ENCODE measurements at regions not wholly inside any gene's neighbourhood (a gene's known extent, or its start where the extent isn't known, plus 50 kb on each side); places are given as distances from the start of the nearest gene placed in this dataset.

DNA sequence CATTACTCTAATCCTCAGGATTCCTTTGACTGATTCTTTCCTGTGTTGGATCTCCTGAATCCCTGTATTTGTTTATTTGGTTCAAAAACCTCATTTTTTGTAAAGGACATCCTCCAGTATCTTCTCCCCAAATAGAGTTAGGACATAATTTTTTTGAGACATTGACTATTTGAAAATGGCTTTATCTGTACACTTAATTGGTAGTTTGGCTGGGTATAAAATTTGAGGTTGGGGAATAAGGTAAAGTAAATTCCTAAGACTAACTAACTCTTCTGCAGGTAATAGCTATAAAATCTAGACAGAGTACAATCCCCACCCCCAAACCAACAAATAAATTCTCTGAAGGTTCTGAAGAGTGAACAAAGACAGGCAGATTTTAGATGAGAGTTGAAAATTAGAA is 114.4 kb downstream of the CTTN start:
- Histone ChIP-seq H3K27ac (ENCODE audit: insufficient read depth in 1 of 2, low read depth in 1 of 2, low read length in 2 of 2, poor library complexity in 1 of 2, severe bottlenecking in 2 of 2) (no peak overlapping the region), H3K4me3 (ENCODE audit: control insufficient read depth in 1 of 7, extremely low read depth in 1 of 7, insufficient read depth in 4 of 7, low read depth in 2 of 7, low read length in 6 of 7) (no peak overlapping the region), H3K27me3 (replicated peaks in 2 of 5; ENCODE audit: control insufficient read depth in 4 of 5, insufficient read depth in 5 of 5, low read length in 4 of 5) (peaks cover 0 to 6% (median 0%) of the 10 kb centered on the region in 5 experiments), H3K36me3 (ENCODE audit: control insufficient read depth in 4 of 4, insufficient read depth in 4 of 4, low read length in 3 of 4) (no peaks in the 10 kb centered on the region), H3K9me3 (ENCODE audit: control extremely low read depth in 1 of 5, control insufficient read depth in 4 of 5, insufficient read depth in 2 of 5, low read depth in 1 of 5, low read length in 4 of 5) (peaks cover 9 to 19% (median 11%) of the 10 kb centered on the region in 5 experiments), H3K4me1 (ENCODE audit: control extremely low read depth in 1 of 4, control insufficient read depth in 4 of 4, insufficient read depth in 4 of 4, low read length in 3 of 4) (no peaks in the 10 kb centered on the region)
- POLR2A ChIA-PET: interaction anchor here (0.7 kb wide), 1 partner anchor 314 kb away, joined by 3 read pairs; no protein-coding TSS in a partner anchor
- DNase-seq: no peak
- CTCF ChIA-PET: interaction anchor here (0.5 kb wide), 1 partner anchor 129 kb away, joined by 3 read pairs; no protein-coding TSS in a partner anchor

DNA sequence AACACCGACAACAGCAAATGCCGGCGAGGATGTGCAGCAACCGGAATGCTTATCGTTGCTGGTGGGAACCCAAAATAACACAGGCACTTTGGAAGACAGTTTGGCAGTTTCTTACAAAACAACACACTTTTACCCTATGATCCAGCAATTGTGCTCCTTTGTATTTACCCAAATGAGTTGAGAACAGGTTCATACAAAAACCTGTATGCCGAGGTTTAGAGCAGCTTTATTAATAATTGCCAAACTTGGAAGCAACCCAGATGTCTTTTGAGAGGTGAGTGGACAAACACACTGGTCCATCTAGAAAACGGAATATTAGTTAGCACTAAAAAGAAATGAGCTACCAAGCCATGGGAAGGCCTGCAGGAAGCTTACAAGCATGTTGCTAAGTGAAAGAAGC is 118.9 kb downstream of the CTTN start:
- Histone ChIP-seq H3K4me3 (ENCODE audit: control insufficient read depth in 1 of 7, extremely low read depth in 1 of 7, insufficient read depth in 4 of 7, low read depth in 2 of 7, low read length in 6 of 7) (no peak overlapping the region), H3K27me3 (replicated peaks in 2 of 5; ENCODE audit: control insufficient read depth in 4 of 5, insufficient read depth in 5 of 5, low read length in 4 of 5) (peaks cover 0 to 6% (median under 1%) of the 10 kb centered on the region in 5 experiments), H3K36me3 (ENCODE audit: control insufficient read depth in 4 of 4, insufficient read depth in 4 of 4, low read length in 3 of 4) (no peaks in the 10 kb centered on the region), H3K4me1 (ENCODE audit: control extremely low read depth in 1 of 4, control insufficient read depth in 4 of 4, insufficient read depth in 4 of 4, low read length in 3 of 4) (peaks cover 0 to 9% (median 0%) of the 10 kb centered on the region in 4 experiments), H3K9me3 (ENCODE audit: control extremely low read depth in 1 of 5, control insufficient read depth in 4 of 5, insufficient read depth in 2 of 5, low read depth in 1 of 5, low read length in 4 of 5) (peaks cover 3 to 14% (median 10%) of the 10 kb centered on the region in 5 experiments), H3K27ac (ENCODE audit: insufficient read depth in 1 of 2, low read depth in 1 of 2, low read length in 2 of 2, poor library complexity in 1 of 2, severe bottlenecking in 2 of 2) (no peak overlapping the region)
- DNase-seq: no peak
- ChIA-PET POLR2A (no interaction called here), CTCF (no interaction called here)
- 99% methylated on average over 7 of the region's 7 CpGs for WGBS (ENCODE audit: insufficient coverage)

DNA sequence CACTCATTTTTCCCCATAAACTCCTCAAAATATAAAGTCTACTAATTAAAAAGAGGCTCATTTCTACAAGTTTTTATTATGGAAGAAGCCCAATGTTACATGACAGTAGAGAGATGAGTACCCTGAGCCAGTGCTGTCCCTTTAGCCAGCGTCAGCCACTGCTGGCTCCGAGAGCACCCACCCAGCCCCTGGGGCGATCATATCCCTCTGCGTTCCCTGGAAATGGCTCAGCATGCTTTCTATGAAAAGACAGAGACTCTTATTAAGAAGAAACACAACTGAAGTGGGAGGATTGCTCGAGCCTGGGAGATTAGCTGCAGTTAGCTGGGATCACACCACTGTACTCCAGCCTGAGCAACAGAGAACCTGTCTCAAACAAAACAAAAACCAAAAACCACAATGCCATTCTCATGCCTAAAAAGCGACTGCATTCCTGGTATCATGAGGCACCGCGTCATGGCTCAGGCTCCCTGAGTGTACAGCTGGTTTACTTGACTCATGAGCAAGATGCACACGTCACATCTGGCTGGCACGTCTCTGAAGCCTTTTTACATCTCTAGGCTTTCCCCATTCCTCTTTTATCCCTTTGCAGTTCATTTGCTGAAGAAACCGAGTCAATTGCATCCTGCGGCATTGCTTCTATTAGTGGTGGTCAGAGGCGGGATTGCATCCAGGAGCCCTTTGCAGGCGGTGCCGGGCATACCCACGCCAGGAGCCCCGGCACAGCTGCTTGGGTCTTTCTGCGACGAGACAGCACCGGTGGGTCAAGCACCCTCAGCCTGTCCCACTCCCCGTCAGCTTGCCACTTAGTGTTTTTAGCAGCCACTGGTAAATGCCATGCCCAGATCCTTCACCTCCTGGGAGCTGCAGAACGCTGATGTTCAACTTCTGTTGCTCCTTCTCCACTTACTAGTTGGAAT is 119.9 kb downstream of the CTTN start:
- Histone ChIP-seq H3K27me3 (replicated peaks in 2 of 5; ENCODE audit: control insufficient read depth in 4 of 5, insufficient read depth in 5 of 5, low read length in 4 of 5) (peaks cover 0 to 4% (median under 1%) of the 10 kb centered on the region in 5 experiments), H3K36me3 (ENCODE audit: control insufficient read depth in 4 of 4, insufficient read depth in 4 of 4, low read length in 3 of 4) (no peaks in the 10 kb centered on the region), H3K9me3 (ENCODE audit: control extremely low read depth in 1 of 5, control insufficient read depth in 4 of 5, insufficient read depth in 2 of 5, low read depth in 1 of 5, low read length in 4 of 5) (peaks cover 0 to 4% (median 3%) of the 10 kb centered on the region in 5 experiments), H3K27ac (ENCODE audit: insufficient read depth in 1 of 2, low read depth in 1 of 2, low read length in 2 of 2, poor library complexity in 1 of 2, severe bottlenecking in 2 of 2) (no peak overlapping the region), H3K4me1 (ENCODE audit: control extremely low read depth in 1 of 4, control insufficient read depth in 4 of 4, insufficient read depth in 4 of 4, low read length in 3 of 4) (peaks cover 0 to 19% (median 3%) of the 10 kb centered on the region in 4 experiments), H3K4me3 (ENCODE audit: control insufficient read depth in 1 of 7, extremely low read depth in 1 of 7, insufficient read depth in 4 of 7, low read depth in 2 of 7, low read length in 6 of 7) (no peak overlapping the region)
- 91% methylated on average over 20 of the region's 22 CpGs for WGBS (ENCODE audit: insufficient coverage)
- DNase-seq: no peak
- ChIA-PET POLR2A (no interaction called here), CTCF (no interaction called here)

DNA sequence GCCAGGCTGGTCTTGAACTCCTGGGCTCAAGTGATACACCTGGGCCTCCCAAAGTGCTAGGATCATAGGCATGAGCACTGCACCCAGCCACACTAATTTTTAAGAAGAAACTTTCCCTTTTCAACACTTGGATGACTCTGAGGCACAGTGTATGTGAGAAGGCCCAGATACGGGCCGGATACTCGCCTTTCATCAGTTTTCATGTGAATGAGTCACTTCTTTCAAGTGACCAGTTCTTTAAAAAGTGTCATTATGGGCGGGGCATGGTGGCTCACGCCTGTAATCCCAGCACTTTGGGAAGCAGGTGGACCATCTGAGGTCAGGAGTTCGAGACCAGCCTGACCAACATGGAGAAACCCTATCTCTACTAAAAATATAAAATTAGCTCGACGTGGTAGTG is 120.8 kb downstream of the CTTN start:
- no peak for DNase-seq
- WGBS (ENCODE audit: insufficient coverage): 90% methylated on average over 7 of the region's 8 CpGs
- ChIA-PET POLR2A (no interaction called here), CTCF (no interaction called here)
- Histone ChIP-seq H3K4me3 (ENCODE audit: control insufficient read depth in 1 of 7, extremely low read depth in 1 of 7, insufficient read depth in 4 of 7, low read depth in 2 of 7, low read length in 6 of 7) (no peak overlapping the region), H3K27ac (ENCODE audit: insufficient read depth in 1 of 2, low read depth in 1 of 2, low read length in 2 of 2, poor library complexity in 1 of 2, severe bottlenecking in 2 of 2) (no peak overlapping the region), H3K27me3 (replicated peaks in 2 of 5; ENCODE audit: control insufficient read depth in 4 of 5, insufficient read depth in 5 of 5, low read length in 4 of 5) (peaks cover 0 to 4% (median 0%) of the 10 kb centered on the region in 5 experiments), H3K36me3 (ENCODE audit: control insufficient read depth in 4 of 4, insufficient read depth in 4 of 4, low read length in 3 of 4) (no peaks in the 10 kb centered on the region), H3K4me1 (ENCODE audit: control extremely low read depth in 1 of 4, control insufficient read depth in 4 of 4, insufficient read depth in 4 of 4, low read length in 3 of 4) (peaks cover 0 to 19% (median 3%) of the 10 kb centered on the region in 4 experiments), H3K9me3 (ENCODE audit: control extremely low read depth in 1 of 5, control insufficient read depth in 4 of 5, insufficient read depth in 2 of 5, low read depth in 1 of 5, low read length in 4 of 5) (peaks cover 0 to under 1% (median 0%) of the 10 kb centered on the region in 5 experiments)

DNA sequence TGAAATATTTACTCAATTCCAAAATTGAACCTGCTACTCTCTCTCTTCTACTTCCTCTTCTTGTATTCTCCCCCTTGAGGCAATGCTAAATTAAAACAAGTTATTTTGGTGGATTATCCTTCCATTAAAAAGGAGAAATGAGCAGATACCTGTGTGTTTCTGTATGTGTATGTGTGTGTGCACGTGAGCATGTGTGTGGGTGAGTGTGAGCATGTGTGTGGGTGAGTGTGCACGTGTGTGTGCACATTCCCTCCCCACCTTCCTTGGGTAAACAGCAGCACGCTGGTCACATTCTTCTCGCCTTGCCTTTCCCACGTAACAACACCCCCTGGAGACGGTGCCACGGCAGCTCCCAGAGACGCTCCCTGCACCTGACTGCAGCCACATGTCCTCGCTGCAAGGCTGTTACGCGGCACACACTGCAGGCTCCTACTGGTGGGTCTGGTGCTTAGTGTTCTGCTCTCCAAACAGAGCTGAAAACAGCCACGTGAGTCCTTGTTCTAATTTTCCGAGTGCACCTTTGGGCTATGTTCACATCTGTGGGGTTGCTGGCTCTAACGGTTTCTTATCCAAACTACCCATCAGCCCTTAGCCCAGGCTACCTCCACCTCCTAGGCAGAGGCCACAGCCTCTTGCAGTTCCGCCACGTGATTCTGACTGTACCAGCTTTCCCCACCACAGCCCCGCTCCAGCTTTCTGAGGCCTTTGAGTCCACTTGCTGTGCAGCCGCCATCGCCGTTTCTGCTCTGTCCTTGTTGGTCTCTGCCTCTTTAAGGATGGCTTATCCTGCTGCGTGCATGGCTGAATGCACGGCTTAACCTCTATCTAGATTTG is 123.4 kb downstream of the CTTN start:
- POLR2A ChIA-PET: no interaction called here
- peaks cover 0 to 19% (median 3%) of the 10 kb centered on the region in 4 experiments for H3K4me1 ChIP-seq (ENCODE audit: control extremely low read depth in 1 of 4, control insufficient read depth in 4 of 4, insufficient read depth in 4 of 4, low read length in 3 of 4)
- no peak overlapping the region for H3K27ac ChIP-seq (ENCODE audit: insufficient read depth in 1 of 2, low read depth in 1 of 2, low read length in 2 of 2, poor library complexity in 1 of 2, severe bottlenecking in 2 of 2)

DNA sequence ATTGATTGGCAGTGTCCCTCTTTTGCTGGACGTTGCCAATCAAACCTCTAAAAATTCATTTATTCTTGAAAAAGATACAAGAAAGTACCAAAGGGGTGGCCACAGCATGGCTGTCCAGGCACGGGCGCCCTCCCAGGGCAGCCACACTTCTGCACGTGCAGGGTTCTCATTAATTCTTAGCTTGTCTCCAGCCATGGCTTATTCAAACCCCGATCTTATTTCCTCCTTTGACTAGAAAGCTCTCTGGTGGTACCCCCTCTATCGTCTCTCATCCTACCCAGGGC is 123.9 kb downstream of the CTTN start:
- no peaks in the 10 kb centered on the region for H3K36me3 ChIP-seq (ENCODE audit: control insufficient read depth in 4 of 4, insufficient read depth in 4 of 4, low read length in 3 of 4)
- no peak for DNase-seq
- no peak overlapping the region for H3K4me3 ChIP-seq (ENCODE audit: control insufficient read depth in 1 of 7, extremely low read depth in 1 of 7, insufficient read depth in 4 of 7, low read depth in 2 of 7, low read length in 6 of 7)
- 89% methylated on average over 5 of the region's 6 CpGs for WGBS (ENCODE audit: insufficient coverage)
- H3K27ac ChIP-seq (ENCODE audit: insufficient read depth in 1 of 2, low read depth in 1 of 2, low read length in 2 of 2, poor library complexity in 1 of 2, severe bottlenecking in 2 of 2): no peak overlapping the region
- H3K9me3 ChIP-seq (ENCODE audit: control extremely low read depth in 1 of 5, control insufficient read depth in 4 of 5, insufficient read depth in 2 of 5, low read depth in 1 of 5, low read length in 4 of 5): no peaks in the 10 kb centered on the region
- ChIA-PET POLR2A (no interaction called here), CTCF (interaction anchor here (0.9 to 1.1 kb wide), 3 partner anchors 15 to 55 kb away, joined by 3 to 4 read pairs (median 3); no protein-coding TSS in a partner anchor)
- peaks cover 0 to 19% (median 3%) of the 10 kb centered on the region in 4 experiments for H3K4me1 ChIP-seq (ENCODE audit: control extremely low read depth in 1 of 4, control insufficient read depth in 4 of 4, insufficient read depth in 4 of 4, low read length in 3 of 4)
- H3K27me3 ChIP-seq (replicated peaks in 2 of 5; ENCODE audit: control insufficient read depth in 4 of 5, insufficient read depth in 5 of 5, low read length in 4 of 5): peaks cover 0 to 4% (median 0%) of the 10 kb centered on the region in 5 experiments

More for the DNA sequence above, 123.4 kb downstream of the CTTN start:
- peaks cover 0 to 4% (median 0%) of the 10 kb centered on the region in 5 experiments for H3K27me3 ChIP-seq (replicated peaks in 2 of 5; ENCODE audit: control insufficient read depth in 4 of 5, insufficient read depth in 5 of 5, low read length in 4 of 5)
- H3K9me3 ChIP-seq (ENCODE audit: control extremely low read depth in 1 of 5, control insufficient read depth in 4 of 5, insufficient read depth in 2 of 5, low read depth in 1 of 5, low read length in 4 of 5): no peaks in the 10 kb centered on the region
- no peaks in the 10 kb centered on the region for H3K36me3 ChIP-seq (ENCODE audit: control insufficient read depth in 4 of 4, insufficient read depth in 4 of 4, low read length in 3 of 4)
- H3K4me3 ChIP-seq (ENCODE audit: control insufficient read depth in 1 of 7, extremely low read depth in 1 of 7, insufficient read depth in 4 of 7, low read depth in 2 of 7, low read length in 6 of 7): no peak overlapping the region
- WGBS (ENCODE audit: insufficient coverage): 92% methylated on average over 18 of the region's 22 CpGs
- peak in 2 of 3 donors; percentile 8 to 24 for DNase-seq
- CTCF ChIA-PET: interaction anchor here (0.9 to 1.1 kb wide), 3 partner anchors 15 to 54 kb away, joined by 3 to 4 read pairs (median 3); no protein-coding TSS in a partner anchor
